ENCODE measurements at regions not wholly inside any gene's neighbourhood (a gene's known extent, or its start where the extent isn't known, plus 50 kb on each side); places are given as distances from the start of the nearest gene placed in this dataset.

DNA sequence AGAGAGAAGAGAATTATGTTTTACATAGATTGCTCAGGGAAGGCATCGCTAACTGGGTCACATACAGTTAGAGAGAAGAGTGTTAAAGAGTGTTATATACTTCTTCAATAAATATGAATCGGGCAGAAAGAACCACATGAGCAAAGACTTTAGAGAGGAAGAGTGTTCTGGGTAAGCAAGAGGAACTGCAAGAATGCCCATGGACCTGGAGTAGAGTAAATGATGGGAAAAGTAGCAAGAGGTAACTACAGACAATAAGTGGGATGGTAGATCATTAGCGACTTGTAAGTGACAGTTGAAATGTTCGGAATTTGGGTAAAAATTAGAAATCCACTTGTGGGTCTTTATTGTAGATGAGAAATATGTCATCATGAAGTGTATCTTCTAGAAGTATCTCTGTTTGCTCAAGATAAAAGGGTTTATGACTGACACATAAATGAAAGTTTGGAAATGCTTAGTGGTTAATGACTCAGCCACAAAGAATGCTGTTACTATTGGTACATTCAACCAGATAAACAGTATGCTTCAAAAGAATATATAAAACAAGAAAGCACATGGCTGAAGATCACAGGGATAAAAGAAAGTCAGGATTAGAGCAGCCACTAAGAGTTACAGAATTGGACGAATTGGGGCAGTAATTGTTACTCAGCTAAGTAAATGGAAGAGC, 229.3 kb downstream of the CASP12 start:
- Histone ChIP-seq H2BK5ac (ENCODE audit: low read depth, low read length, poor library complexity, severe bottlenecking) (no peak overlapping the region), H3K9me3 (ENCODE audit: control insufficient read depth, insufficient read depth, low read length) (no peaks in the 10 kb centered on the region), H2BK15ac (ENCODE audit: low read depth, low read length) (peak overlapping the region; percentile 62; the same call in 1 of the 3 replicates), H4K20me1 (ENCODE audit: insufficient read depth, low read length) (no peaks in the 10 kb centered on the region), H3K14ac (replicated peaks; ENCODE audit: low read depth, low read length) (peak overlapping the region; percentile 7; the same call in 1 of the 2 replicates), H3K4ac (ENCODE audit: low read depth, low read length) (no peak overlapping the region), H3K4me2 (ENCODE audit: low read depth, low read length) (no peak overlapping the region; the same call in 1 of the 2 replicates), H2AK9ac (replicated peaks; ENCODE audit: low read depth, low read length, poor library complexity) (no peak overlapping the region), H2AK5ac (ENCODE audit: low read depth, low read length) (peak overlapping the region; percentile 13; the same call in 1 of the 2 replicates), H4K5ac (ENCODE audit: low read depth, low read length) (no peak overlapping the region), H2BK20ac (ENCODE audit: low read depth, low read length) (peak overlapping the region; percentile 53; the same call in 1 of the 2 replicates), H3K36me3 (ENCODE audit: control insufficient read depth, insufficient read depth, low read length) (no peaks in the 10 kb centered on the region), H3K56ac (ENCODE audit: extremely low read depth, insufficient read depth, low read length) (no peak overlapping the region; the same call in 1 of the 2 replicates), H3K4me3 (ENCODE audit: insufficient read depth, low read depth, low read length) (no peak overlapping the region), H2BK120ac (ENCODE audit: low read depth, low read length) (peak overlapping the region; percentile 47; the same call in 1 of the 2 replicates), H3K23ac (ENCODE audit: low read depth, low read length) (no peak overlapping the region), H4K91ac (ENCODE audit: insufficient read depth, low read depth, low read length) (peak overlapping the region; percentile 55; the same call in 1 of the 2 replicates), H3K18ac (ENCODE audit: low read depth, low read length) (peak overlapping the region; percentile 9; the same call in 1 of the 2 replicates), H3K79me1 (ENCODE audit: low read depth in 1 of 2, low read length in 2 of 2) (no peaks in the 10 kb centered on the region), H3K9me1 (ENCODE audit: insufficient read depth, low read length) (no peaks in the 10 kb centered on the region), H3K27me3 (ENCODE audit: control insufficient read depth, insufficient read depth, low read length) (no peaks in the 10 kb centered on the region; the same call in 1 of the 2 replicates), H4K8ac (ENCODE audit: low read depth in 2 of 2, low read length in 2 of 2) (peak overlapping the region in 1 of 2 experiments; percentile 58; a peak in 1 of 4 replicates), H3K4me1 (ENCODE audit: control insufficient read depth, insufficient read depth, low read length) (peaks cover 4% of the 10 kb centered on the region; the same call in 1 of the 2 replicates), H2AFZ (replicated peaks; ENCODE audit: low read length, poor library complexity) (no peak overlapping the region), H3K27ac (ENCODE audit: insufficient read depth, low read length) (no peak overlapping the region), H3K9ac (ENCODE audit: low read depth, low read length) (no peak overlapping the region)
- intact Hi-C loops (cut with micrococcal nuclease) (no loop called here), in situ Hi-C loops (cut with MboI; ENCODE audit: low sequenced_read_pairs) (no loop called here), dilution Hi-C loops (cut with HindIII; ENCODE audit: low sequenced_read_pairs, unreplicated experiment) (no loop called here)
- ChIA-PET CTCF (interaction anchor here (0.8 kb wide), 1 partner anchor 300 kb away, joined by 3 read pairs; no protein-coding TSS in a partner anchor), POLR2A (ENCODE audit: unreplicated experiment) (no interaction called here)
- peak; percentile 79 for ATAC-seq (ENCODE audit: low read depth)
- WGBS, 2 experiments (ENCODE audit: extremely low coverage in 2 of 2, insufficient read length in 1 of 2), result 87% methylated on average over 3 of the region's 5 CpGs; no CpG with 5 or more reads in 1 of the 2 experiments
- no TSS peak for BruUV-seq (replicated peaks)
- peak; percentile 94 for DNase-seq
- TF ChIP-seq SMC3 (IDR thresholded peaks at IDR 0.05; ENCODE audit: low read depth, low read length) (no peak), RAD21 (IDR thresholded peaks at IDR 0.05; ENCODE audit: low read length) (no peak), CHD1 (IDR thresholded peaks at IDR 0.05; ENCODE audit: low read depth, low read length) (no peak), BHLHE40 (IDR thresholded peaks at IDR 0.05; ENCODE audit: low read depth, low read length) (0 out of 2 replicates have a peak, but pooled peaks have one; percentile 7), FOS (IDR thresholded peaks at IDR 0.05; ENCODE audit: low read depth, low read length) (peak; percentile 80; the same call in 1 of the 2 replicates), MXI1 (IDR thresholded peaks at IDR 0.05; ENCODE audit: borderline replicate concordance, low read depth, low read length) (no peak), NFE2L2 (IDR thresholded peaks at IDR 0.05; ENCODE audit: low read depth, low read length) (no peak), MAFK (IDR thresholded peaks at IDR 0.05; ENCODE audit: low read depth, low read length) (no peak), RFX5 (IDR thresholded peaks at IDR 0.05; ENCODE audit: low read depth, low read length) (no peak), MAZ (IDR thresholded peaks at IDR 0.05; ENCODE audit: borderline replicate concordance, low read depth, low read length) (no peak), CEBPB (IDR thresholded peaks at IDR 0.05; ENCODE audit: low read depth, low read length) (peak; percentile 81), POLR2A (IDR thresholded peaks at IDR 0.05; ENCODE audit: low read depth, low read length) (no peak), RCOR1 (IDR thresholded peaks at IDR 0.05; ENCODE audit: insufficient replicate concordance, low read length) (no peak)
- TF ChIP-seq, protein P1, sequence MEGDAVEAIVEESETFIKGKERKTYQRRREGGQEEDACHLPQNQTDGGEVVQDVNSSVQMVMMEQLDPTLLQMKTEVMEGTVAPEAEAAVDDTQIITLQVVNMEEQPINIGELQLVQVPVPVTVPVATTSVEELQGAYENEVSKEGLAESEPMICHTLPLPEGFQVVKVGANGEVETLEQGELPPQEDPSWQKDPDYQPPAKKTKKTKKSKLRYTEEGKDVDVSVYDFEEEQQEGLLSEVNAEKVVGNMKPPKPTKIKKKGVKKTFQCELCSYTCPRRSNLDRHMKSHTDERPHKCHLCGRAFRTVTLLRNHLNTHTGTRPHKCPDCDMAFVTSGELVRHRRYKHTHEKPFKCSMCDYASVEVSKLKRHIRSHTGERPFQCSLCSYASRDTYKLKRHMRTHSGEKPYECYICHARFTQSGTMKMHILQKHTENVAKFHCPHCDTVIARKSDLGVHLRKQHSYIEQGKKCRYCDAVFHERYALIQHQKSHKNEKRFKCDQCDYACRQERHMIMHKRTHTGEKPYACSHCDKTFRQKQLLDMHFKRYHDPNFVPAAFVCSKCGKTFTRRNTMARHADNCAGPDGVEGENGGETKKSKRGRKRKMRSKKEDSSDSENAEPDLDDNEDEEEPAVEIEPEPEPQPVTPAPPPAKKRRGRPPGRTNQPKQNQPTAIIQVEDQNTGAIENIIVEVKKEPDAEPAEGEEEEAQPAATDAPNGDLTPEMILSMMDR (conservative IDR thresholded peaks at IDR 0.05; ENCODE audit: low read depth, low read length), result no peak
- TF ChIP-seq, protein P2, sequence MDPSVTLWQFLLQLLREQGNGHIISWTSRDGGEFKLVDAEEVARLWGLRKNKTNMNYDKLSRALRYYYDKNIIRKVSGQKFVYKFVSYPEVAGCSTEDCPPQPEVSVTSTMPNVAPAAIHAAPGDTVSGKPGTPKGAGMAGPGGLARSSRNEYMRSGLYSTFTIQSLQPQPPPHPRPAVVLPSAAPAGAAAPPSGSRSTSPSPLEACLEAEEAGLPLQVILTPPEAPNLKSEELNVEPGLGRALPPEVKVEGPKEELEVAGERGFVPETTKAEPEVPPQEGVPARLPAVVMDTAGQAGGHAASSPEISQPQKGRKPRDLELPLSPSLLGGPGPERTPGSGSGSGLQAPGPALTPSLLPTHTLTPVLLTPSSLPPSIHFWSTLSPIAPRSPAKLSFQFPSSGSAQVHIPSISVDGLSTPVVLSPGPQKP (IDR thresholded peaks at IDR 0.05; ENCODE audit: borderline replicate concordance, low read depth, low read length), result no peak

Measured in IMR-90 (cell line).